HG03280 (cell line): ENCODE measurements at regions not wholly inside any gene's neighbourhood (a gene's known extent, or its start where the extent isn't known, plus 50 kb on each side); places are given as distances from the start of the nearest gene placed in this dataset.
"Not testable (repeated sequence)": the region's sequence is repeated elsewhere in the genome, so short reads cannot be mapped to it uniquely, and the experiment has no call there.

Source experiments
- ATAC-seq: cut with Tn5 transposase; IDR thresholded peaks from one replicate; pipeline ENCODE4 v1.9.1; 2021; ENCODE audit warnings: mild to moderate bottlenecking, moderate library complexity; ENCODE audit not compliant: unreplicated experiment

GRCh38 chr4:82248903-82249632 is 124.7 kb downstream of the HNRNPD start:
- no peak for ATAC-seq

- ATAC-seq: no peak
Measured at GRCh38 chr4:82247629-82248028, 126.2 kb downstream of the HNRNPD start.

- ATAC-seq: no peak
Measured at GRCh38 chr4:82247171-82247570, 126.6 kb downstream of the HNRNPD start.

GRCh38 chr4:82241534-82241933 is 132.3 kb downstream of the HNRNPD start:
- no peak for ATAC-seq

- no peak for ATAC-seq
Measured at GRCh38 chr4:82240410-82240809, 133.4 kb downstream of the HNRNPD start.

- ATAC-seq: not testable (repeated sequence)
Measured at GRCh38 chr4:82237142-82237541, 136.6 kb downstream of the HNRNPD start.

- no peak for ATAC-seq
Measured at GRCh38 chr4:82235346-82235745, 138.4 kb downstream of the HNRNPD start.

GRCh38 chr4:82232891-82233290 is 140.9 kb downstream of the HNRNPD start:
- no peak for ATAC-seq

GRCh38 chr4:82231806-82232205 is 142.0 kb downstream of the HNRNPD start:
- ATAC-seq: no peak

- ATAC-seq: no peak
Measured at GRCh38 chr4:82230306-82230705, 143.5 kb downstream of the HNRNPD start.

GRCh38 chr4:82225030-82225429 is 148.8 kb downstream of the HNRNPD start:
- no peak for ATAC-seq

GRCh38 chr4:82223715-82224114 is 150.1 kb downstream of the HNRNPD start:
- ATAC-seq: no peak

- ATAC-seq: no peak
Measured at GRCh38 chr4:82219346-82219745, 154.4 kb downstream of the HNRNPD start.

- ATAC-seq: no peak
Measured at GRCh38 chr4:82217986-82218715, 155.6 kb downstream of the HNRNPD start.

- ATAC-seq: no peak
Measured at GRCh38 chr4:82216219-82216618, 157.6 kb downstream of the HNRNPD start.

- ATAC-seq: no peak
Measured at GRCh38 chr4:82215800-82216199, 158.0 kb downstream of the HNRNPD start.

GRCh38 chr4:82215039-82215438 is 158.8 kb downstream of the HNRNPD start:
- no peak for ATAC-seq

GRCh38 chr4:82213485-82214417 is 160.0 kb downstream of the HNRNPD start:
- no peak for ATAC-seq

GRCh38 chr4:82201805-82202641 is 171.8 kb downstream of the HNRNPD start:
- ATAC-seq: peak; percentile 60

- ATAC-seq: no peak
Measured at GRCh38 chr4:82201303-82201702, 172.5 kb downstream of the HNRNPD start.
